Epithelial cell of esophagus (primary cell): ENCODE measurements at regions not wholly inside any gene's neighbourhood (a gene's known extent, or its start where the extent isn't known, plus 50 kb on each side); places are given as distances from the start of the nearest gene placed in this dataset.

Source experiments
- DNase-seq: peaks from one replicate; pipeline ENCODE4 v3.0.0; 2010; ENCODE audit warnings: low read depth
- H3K4me3 ChIP-seq: 2 replicates; pipeline ENCODE4 v1.5.1; 2011; ENCODE audit warnings: mild to moderate bottlenecking, low read length, control low read depth
- CTCF ChIP-seq: IDR thresholded peaks from 2 replicates; pipeline ENCODE4 v1.5.1; 2011; ENCODE audit warnings: low read depth, mild to moderate bottlenecking, low read length, control low read depth, inconsistent platforms; ENCODE audit not compliant: insufficient read depth; ENCODE audit errors: missing control alignments

- DNase-seq = no peak
- H3K4me3 ChIP-seq = no peak overlapping the region
- no peak for TF ChIP-seq CTCF
These were observed 232.0 kb upstream of the NETO1 start for GRCh38 chr18:73099759-73100158.

- TF ChIP-seq CTCF = no peak
- peak; percentile 1 for DNase-seq
- no peak overlapping the region for H3K4me3 ChIP-seq
These were observed 226.0 kb upstream of the NETO1 start for GRCh38 chr18:73093687-73094250.

GRCh38 chr18:73088445-73088844 lies 220.7 kb upstream of the NETO1 start:
- H3K4me3 ChIP-seq = no peak overlapping the region
- DNase-seq = no peak
- no peak for TF ChIP-seq CTCF

- no peak for TF ChIP-seq CTCF
- no peak overlapping the region for H3K4me3 ChIP-seq
- no peak for DNase-seq
These were observed 219.6 kb upstream of the NETO1 start for GRCh38 chr18:73087282-73087977.

GRCh38 chr18:73079920-73080319 lies 212.1 kb upstream of the NETO1 start:
- TF ChIP-seq CTCF = no peak
- H3K4me3 ChIP-seq = no peak overlapping the region
- no peak for DNase-seq

GRCh38 chr18:73060666-73061288 lies 193.0 kb upstream of the NETO1 start:
- DNase-seq = peak; percentile 20
- no peak overlapping the region for H3K4me3 ChIP-seq

More at GRCh38 chr18:73060666-73061288, 193.0 kb upstream of the NETO1 start:
- TF ChIP-seq CTCF = no peak
